ENCODE measurements at regions not wholly inside any gene's neighbourhood (a gene's known extent, or its start where the extent isn't known, plus 50 kb on each side); places are given as distances from the start of the nearest gene placed in this dataset.

GRCh38 chr16:49951574-49952195, 73.3 kb upstream of the CNEP1R1 start:
- no peak for TF ChIP-seq EZH2phosphoT487 (IDR thresholded peaks at IDR 0.05; ENCODE audit: low read depth)
- TF ChIP-seq, protein P1, sequence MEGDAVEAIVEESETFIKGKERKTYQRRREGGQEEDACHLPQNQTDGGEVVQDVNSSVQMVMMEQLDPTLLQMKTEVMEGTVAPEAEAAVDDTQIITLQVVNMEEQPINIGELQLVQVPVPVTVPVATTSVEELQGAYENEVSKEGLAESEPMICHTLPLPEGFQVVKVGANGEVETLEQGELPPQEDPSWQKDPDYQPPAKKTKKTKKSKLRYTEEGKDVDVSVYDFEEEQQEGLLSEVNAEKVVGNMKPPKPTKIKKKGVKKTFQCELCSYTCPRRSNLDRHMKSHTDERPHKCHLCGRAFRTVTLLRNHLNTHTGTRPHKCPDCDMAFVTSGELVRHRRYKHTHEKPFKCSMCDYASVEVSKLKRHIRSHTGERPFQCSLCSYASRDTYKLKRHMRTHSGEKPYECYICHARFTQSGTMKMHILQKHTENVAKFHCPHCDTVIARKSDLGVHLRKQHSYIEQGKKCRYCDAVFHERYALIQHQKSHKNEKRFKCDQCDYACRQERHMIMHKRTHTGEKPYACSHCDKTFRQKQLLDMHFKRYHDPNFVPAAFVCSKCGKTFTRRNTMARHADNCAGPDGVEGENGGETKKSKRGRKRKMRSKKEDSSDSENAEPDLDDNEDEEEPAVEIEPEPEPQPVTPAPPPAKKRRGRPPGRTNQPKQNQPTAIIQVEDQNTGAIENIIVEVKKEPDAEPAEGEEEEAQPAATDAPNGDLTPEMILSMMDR (IDR thresholded peaks at IDR 0.05; ENCODE audit: low read depth, low read length) = no peak

All from OCI-LY3 (cell line).